Natural killer cell (primary cell): ENCODE measurements at regions not wholly inside any gene's neighbourhood (a gene's known extent, or its start where the extent isn't known, plus 50 kb on each side); places are given as distances from the start of the nearest gene placed in this dataset.
A peak's percentile ranks its signal among the peaks of the same experiment; 100 is the strongest.

ENCODE experiments used
- ATAC-seq, 3 donors: fragments of 150-1000 bp in 2 of 3; fragments of 200-7000 bp in 1 of 3; cut with Tn5 transposase; 1 replicate in 1 of 3; 2 replicates in 2 of 3; pipeline ENCODE4 v1.10.0; 2021; ENCODE audit warnings: mild to moderate bottlenecking in 2 of 3, moderate library complexity in 2 of 3
- DNase-seq, 2 donors: peaks; one replicate each; pipeline versions ENCODE4 v3.0.0 to v3.0.0-alpha.2; 2013 to 2021; ENCODE audit warnings: mixed read lengths in 1 of 2
- H3K27ac ChIP-seq: one replicate; pipeline ENCODE4 v1.5.1; 2013; ENCODE audit warnings: mild to moderate bottlenecking, low read length
- H3K27me3 ChIP-seq: one replicate; pipeline ENCODE4 v1.6.1; 2013; ENCODE audit warnings: low read length; ENCODE audit not compliant: control insufficient read depth, insufficient read depth
- H3K36me3 ChIP-seq: one replicate; pipeline ENCODE4 v1.6.1; 2013; ENCODE audit warnings: low read length; ENCODE audit not compliant: control insufficient read depth, insufficient read depth
- H3K4me1 ChIP-seq: one replicate; pipeline ENCODE4 v1.6.1; 2013; ENCODE audit warnings: low read length; ENCODE audit not compliant: control insufficient read depth, insufficient read depth
- H3K4me3 ChIP-seq: one replicate; pipeline ENCODE4 v1.5.1; 2013; ENCODE audit warnings: low read length
- H3K9me3 ChIP-seq: one replicate; pipeline ENCODE4 v1.6.1; 2013; ENCODE audit warnings: low read length; ENCODE audit not compliant: control insufficient read depth, insufficient read depth
- H3K27ac Mint-ChIP-seq, 2 donors: one replicate each; pipeline ENCODE4 v1.8.0; 2022; ENCODE audit warnings: mild to moderate bottlenecking in 2 of 2, mixed read lengths in 2 of 2, moderate library complexity in 1 of 2
- H3K27me3 Mint-ChIP-seq, 2 donors: one replicate each; pipeline ENCODE4 v1.8.0; 2022; ENCODE audit warnings: low read depth in 2 of 2, mixed read lengths in 2 of 2
- H3K36me3 Mint-ChIP-seq: one replicate; pipeline ENCODE4 v1.8.0; 2022; ENCODE audit warnings: mixed read lengths
- H3K4me1 Mint-ChIP-seq, 2 donors: one replicate each; pipeline ENCODE4 v1.8.0; 2022; ENCODE audit warnings: mixed read lengths in 2 of 2
- H3K4me3 Mint-ChIP-seq: one replicate; pipeline ENCODE4 v1.8.0; 2022; ENCODE audit warnings: mild to moderate bottlenecking, moderate library complexity, mixed read lengths
- H3K9me3 Mint-ChIP-seq, 2 donors: one replicate each; pipeline ENCODE4 v1.8.0; 2022; ENCODE audit warnings: mixed read lengths in 2 of 2
- WGBS: methylation state at CpG from one replicate; pipeline ENCODE4 v1.1.7; 2013; ENCODE audit warnings: missing lambda C conversion rate; ENCODE audit not compliant: insufficient coverage; 5-methylcytosine and 5-hydroxymethylcytosine counted together
- intact Hi-C: fragments of 100-400 bp; cut with micrococcal nuclease; formaldehyde crosslinking; loops from one replicate; pipeline ENCODE4 v1.14.2; 2022
- TF ChIP-seq, protein P1 (sequence below): fragments of 200-600 bp; IDR thresholded peaks from one replicate; pipeline ENCODE4 v1.8.0; 2022; ENCODE audit warnings: antibody characterized with exemption

- no peak for ATAC-seq
- H3K27ac ChIP-seq, result no peak overlapping the region
- Mint-ChIP-seq H3K27ac (no peak overlapping the region), H3K4me3 (no peak overlapping the region), H3K27me3 (peaks cover 48 to 64% of the 10 kb centered on the region in 2 donors), H3K9me3 (no peaks in the 10 kb centered on the region), H3K4me1 (peaks cover 32 to 33% of the 10 kb centered on the region in 2 donors), H3K36me3 (no peaks in the 10 kb centered on the region)
- no peaks in the 10 kb centered on the region for H3K36me3 ChIP-seq
- H3K4me3 ChIP-seq, result no peak overlapping the region
- intact Hi-C loops, result loop anchor here (5.0 kb wide), 1 partner anchor 65 kb away; no protein-coding TSS in a partner anchor
- TF ChIP-seq, protein P1, sequence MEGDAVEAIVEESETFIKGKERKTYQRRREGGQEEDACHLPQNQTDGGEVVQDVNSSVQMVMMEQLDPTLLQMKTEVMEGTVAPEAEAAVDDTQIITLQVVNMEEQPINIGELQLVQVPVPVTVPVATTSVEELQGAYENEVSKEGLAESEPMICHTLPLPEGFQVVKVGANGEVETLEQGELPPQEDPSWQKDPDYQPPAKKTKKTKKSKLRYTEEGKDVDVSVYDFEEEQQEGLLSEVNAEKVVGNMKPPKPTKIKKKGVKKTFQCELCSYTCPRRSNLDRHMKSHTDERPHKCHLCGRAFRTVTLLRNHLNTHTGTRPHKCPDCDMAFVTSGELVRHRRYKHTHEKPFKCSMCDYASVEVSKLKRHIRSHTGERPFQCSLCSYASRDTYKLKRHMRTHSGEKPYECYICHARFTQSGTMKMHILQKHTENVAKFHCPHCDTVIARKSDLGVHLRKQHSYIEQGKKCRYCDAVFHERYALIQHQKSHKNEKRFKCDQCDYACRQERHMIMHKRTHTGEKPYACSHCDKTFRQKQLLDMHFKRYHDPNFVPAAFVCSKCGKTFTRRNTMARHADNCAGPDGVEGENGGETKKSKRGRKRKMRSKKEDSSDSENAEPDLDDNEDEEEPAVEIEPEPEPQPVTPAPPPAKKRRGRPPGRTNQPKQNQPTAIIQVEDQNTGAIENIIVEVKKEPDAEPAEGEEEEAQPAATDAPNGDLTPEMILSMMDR, result no peak
- no peaks in the 10 kb centered on the region for H3K9me3 ChIP-seq
- H3K4me1 ChIP-seq, result peaks cover 9% of the 10 kb centered on the region
- peaks cover 4% of the 10 kb centered on the region for H3K27me3 ChIP-seq
- no peak for DNase-seq
- 65% methylated on average over 4 of the region's 4 CpGs for WGBS
Observed at GRCh38 chr15:39491886-39492490, 88.9 kb upstream of the THBS1 start.

DNA sequence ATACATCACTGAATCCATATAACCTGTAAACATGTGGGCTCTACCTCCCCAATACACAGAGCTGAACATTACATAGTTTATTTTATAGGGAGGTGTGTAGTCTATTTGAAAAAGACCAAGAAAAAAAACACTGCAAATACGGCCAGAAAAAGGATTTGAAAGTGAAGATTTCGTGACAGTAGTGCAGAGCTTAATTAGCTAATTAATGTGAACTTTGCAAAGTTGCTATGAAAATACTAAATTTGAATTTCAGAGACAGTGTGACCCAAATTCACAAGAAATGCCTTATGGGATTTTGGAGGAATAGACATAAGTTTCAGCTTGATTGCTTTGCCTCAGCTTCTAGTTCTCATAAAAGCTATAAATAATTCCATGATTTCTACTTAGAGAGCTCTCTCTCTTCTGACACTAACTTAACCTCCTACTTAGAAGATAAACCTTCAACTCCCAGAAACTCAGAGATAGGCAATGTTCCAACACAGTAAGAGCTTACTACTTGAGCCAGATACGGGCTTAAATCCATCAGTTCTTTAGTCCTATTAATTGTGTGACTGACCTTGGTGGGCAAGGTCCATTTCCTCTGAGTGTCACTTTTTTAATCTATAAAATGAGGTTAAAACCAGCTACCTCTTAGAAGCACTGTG lies 87.3 kb upstream of the THBS1 start:
- no peak for DNase-seq
- Histone ChIP-seq H3K4me1 (peaks cover 24% of the 10 kb centered on the region), H3K9me3 (no peaks in the 10 kb centered on the region), H3K27ac (no peak overlapping the region), H3K4me3 (no peak overlapping the region), H3K36me3 (no peaks in the 10 kb centered on the region), H3K27me3 (peaks cover 4% of the 10 kb centered on the region)
- intact Hi-C loops, result loop anchor here (5.0 kb wide), 1 partner anchor 66 kb away; no protein-coding TSS in a partner anchor
- TF ChIP-seq, protein P1, result no peak
- H3K4me3 Mint-ChIP-seq, result no peak overlapping the region
- H3K4me1 Mint-ChIP-seq, result peaks cover 47 to 48% of the 10 kb centered on the region in 2 donors
- H3K27ac Mint-ChIP-seq, result no peak overlapping the region
- no peaks in the 10 kb centered on the region for H3K9me3 Mint-ChIP-seq
- ATAC-seq, result no peak
- peaks cover 54 to 80% of the 10 kb centered on the region in 2 donors for H3K27me3 Mint-ChIP-seq
- 82% methylated on average over 3 of the region's 3 CpGs for WGBS
- no peaks in the 10 kb centered on the region for H3K36me3 Mint-ChIP-seq

- H3K4me3 Mint-ChIP-seq, result peak overlapping the region; percentile 29
- ATAC-seq (peak; percentile 76 to 93 (median 79)), DNase-seq (peak; percentile 6 to 33)
- WGBS, result 6% methylated on average over 2 of the region's 2 CpGs
- H3K36me3 ChIP-seq, result no peaks in the 10 kb centered on the region
- no peak overlapping the region for H3K27ac Mint-ChIP-seq
- H3K27me3 ChIP-seq, result peaks cover 4% of the 10 kb centered on the region
- H3K27ac ChIP-seq, result no peak overlapping the region
- intact Hi-C loops, result loop anchor here (5.0 kb wide), 1 partner anchor 67 kb away; no protein-coding TSS in a partner anchor
- peaks cover 54 to 75% of the 10 kb centered on the region in 2 donors for H3K27me3 Mint-ChIP-seq
- H3K36me3 Mint-ChIP-seq, result no peaks in the 10 kb centered on the region
- H3K4me1 ChIP-seq, result peaks cover 27% of the 10 kb centered on the region
- H3K9me3 ChIP-seq, result no peaks in the 10 kb centered on the region
- TF ChIP-seq, protein P1, result no peak
- H3K9me3 Mint-ChIP-seq, result no peaks in the 10 kb centered on the region
- no peak overlapping the region for H3K4me3 ChIP-seq
- peaks cover 48% of the 10 kb centered on the region in 2 donors for H3K4me1 Mint-ChIP-seq
Observed at GRCh38 chr15:39494462-39494861, 86.4 kb upstream of the THBS1 start.
